Heart right ventricle (tissue), 16 donors: ENCODE measurements at regions not wholly inside any gene's neighbourhood (a gene's known extent, or its start where the extent isn't known, plus 50 kb on each side); places are given as distances from the start of the nearest gene placed in this dataset.

Experiments used
- ATAC-seq, 8 donors: fragments of 200-7000 bp; cut with Tn5 transposase; one replicate each; pipeline ENCODE4 v1.9.1; 2020; ENCODE audit warnings: mild to moderate bottlenecking in 8 of 8, moderate library complexity in 8 of 8, moderate number of reproducible peaks in 1 of 8
- DNase-seq, 2 donors: peaks; one replicate each; pipeline ENCODE4 v3.0.0-alpha.2; 2020
- H3K27ac ChIP-seq, 10 donors: fragments of 200-600 bp; sonication (generic) in 2 of 10; one replicate each; pipeline versions ENCODE4 v1.5.0 to v1.8.0; 2020 to 2022; ENCODE audit warnings: mild to moderate bottlenecking in 3 of 10
- H3K27me3 ChIP-seq, 7 donors: fragments of 200-600 bp; one replicate each; pipeline ENCODE4 v1.8.0; 2021 to 2022; ENCODE audit warnings: mild to moderate bottlenecking in 2 of 7
- H3K36me3 ChIP-seq, 9 donors: fragments of 200-600 bp; sonication (generic) in 1 of 9; one replicate each; pipeline versions ENCODE4 v1.5.0 to v1.8.0; 2020 to 2022; ENCODE audit warnings: mild to moderate bottlenecking in 2 of 9
- H3K4me1 ChIP-seq, 9 donors: fragments of 200-600 bp; sonication (generic) in 1 of 9; one replicate each; pipeline versions ENCODE4 v1.5.0 to v1.8.0; 2020 to 2022; ENCODE audit warnings: mild to moderate bottlenecking in 4 of 9
- H3K4me3 ChIP-seq, 10 donors: fragments of 200-600 bp; sonication (generic) in 2 of 10; one replicate each; pipeline versions ENCODE4 v1.5.0 to v1.8.0; 2020 to 2022; ENCODE audit warnings: mild to moderate bottlenecking in 7 of 10, moderate library complexity in 2 of 10
- H3K9me3 ChIP-seq, 11 donors: fragments of 200-600 bp in 10 of 11; sonication (generic) in 2 of 11; one replicate each; pipeline versions ENCODE4 v1.5.0 to v1.8.0; 2013 to 2022; ENCODE audit warnings: mild to moderate bottlenecking in 2 of 11, control low read depth in 1 of 11, moderate library complexity in 1 of 11
- CTCF ChIP-seq, 9 donors: fragments of 200-600 bp; sonication (generic) in 2 of 9; IDR thresholded peaks; one replicate each; pipeline versions ENCODE4 v1.5.0 to v1.8.0; 2021 to 2022; ENCODE audit warnings: antibody characterized with exemption in 9 of 9, mild to moderate bottlenecking in 5 of 9, moderate library complexity in 1 of 9
- WGBS, 2 donors: extraction: QIAGEN DNeasy Blood & Tissue Kit; methylation state at CpG; one replicate each; pipeline ENCODE4 v1.1.7; 2013; ENCODE audit warnings: inconsistent platforms in 1 of 2; 5-methylcytosine and 5-hydroxymethylcytosine counted together
- intact Hi-C, 10 donors: fragments of 100-400 bp; cut with DNase I; formaldehyde crosslinking; loops; one replicate each; pipeline versions ENCODE4 v1.11.1 to v1.14.2; 2022
- donor health status: Arrhythmogenic right ventricular cardiomyopathy.
- donor health status: ischemic (EF 13 %, LVEDD 7.1; RV severe dilation, severe dysfunction).
- donor health status: healthy with polysubstance abuse.
- donor health status: DM: no; HTN: yes; CAD: no.
- donor health status: DM: no; HTN: no; CAD: no.
- donor health status: ischemic (EF 25% LVEDD 6.9; RV normal size, moderate dysfunction).
- donor health status: ischemic (EF 25% LVEDD 5.7; RV mildly dilated, moderate dysfunction).
- donor health status: healthy.
- donor health status: DM: yes; HTN: yes; CAD: no.
- donor health status: Ischemic cardiomyopathy.
- donor health status: ischemic (EF 35%, LVEDD 5.7; RV mildly dilated, moderate dysfunction).
- donor health status: nonischemic (EF 11% LVEDD 7.7; RV severe dilation, severe dysfunction).
- donor health status: DM: yes; HTN: yes; CAD: no.
- donor health status: PGD.
- donor health status: ischemic (EF 29% LVEDD 5.4; RV normal size, mild dysfunction).
- donor health status: nonischemic (EF 23%, LVEDD 6.1; RV moderate dilation, normal function).

GRCh38 chr2:180268006-180268405 lies 260.9 kb upstream of the CWC22 start:
- TF ChIP-seq CTCF (IDR thresholded peaks at IDR 0.05): no peak
- WGBS, 2 donors: 79 to 81% methylated on average over 3 of the region's 3 CpGs
- no peak overlapping the region for H3K27ac ChIP-seq
- H3K4me3 ChIP-seq: no peak overlapping the region
- DNase-seq (no peak), ATAC-seq (no peak)
- no peaks in the 10 kb centered on the region for H3K36me3 ChIP-seq
- no peaks in the 10 kb centered on the region for H3K4me1 ChIP-seq
- H3K9me3 ChIP-seq: peaks cover 0 to 42% (median 14%) of the 10 kb centered on the region in 11 donors
- intact Hi-C loops: no loop called here
- no peaks in the 10 kb centered on the region for H3K27me3 ChIP-seq

GRCh38 chr2:180261976-180262375 lies 254.9 kb upstream of the CWC22 start:
- Histone ChIP-seq H3K27ac (no peak overlapping the region), H3K4me3 (no peak overlapping the region), H3K4me1 (no peaks in the 10 kb centered on the region), H3K36me3 (no peaks in the 10 kb centered on the region), H3K9me3 (no peaks in the 10 kb centered on the region), H3K27me3 (no peaks in the 10 kb centered on the region)
- DNase-seq (no peak), ATAC-seq (no peak)
- 77 to 83% methylated on average over 1 of the region's 1 CpG for WGBS, 2 donors
- intact Hi-C loops: no loop called here
- no peak for TF ChIP-seq CTCF (IDR thresholded peaks at IDR 0.05)

GRCh38 chr2:180258579-180258978 lies 251.5 kb upstream of the CWC22 start:
- DNase-seq (no peak), ATAC-seq (no peak)
- intact Hi-C loops: no loop called here
- no peak for TF ChIP-seq CTCF (IDR thresholded peaks at IDR 0.05)
- Histone ChIP-seq H3K36me3 (no peaks in the 10 kb centered on the region), H3K4me1 (no peaks in the 10 kb centered on the region), H3K9me3 (no peaks in the 10 kb centered on the region), H3K4me3 (no peak overlapping the region), H3K27ac (no peak overlapping the region), H3K27me3 (no peaks in the 10 kb centered on the region)
- WGBS, 2 donors: 69 to 79% methylated on average over 1 of the region's 1 CpG

GRCh38 chr2:180258041-180258537 lies 251.0 kb upstream of the CWC22 start:
- ATAC-seq (no peak), DNase-seq (no peak)
- H3K4me3 ChIP-seq: no peak overlapping the region
- H3K9me3 ChIP-seq: no peaks in the 10 kb centered on the region
- no peak overlapping the region for H3K27ac ChIP-seq
- no peaks in the 10 kb centered on the region for H3K4me1 ChIP-seq
- TF ChIP-seq CTCF (IDR thresholded peaks at IDR 0.05): no peak
- H3K36me3 ChIP-seq: no peaks in the 10 kb centered on the region
- no peaks in the 10 kb centered on the region for H3K27me3 ChIP-seq
- intact Hi-C loops: no loop called here

- no peak for TF ChIP-seq CTCF (IDR thresholded peaks at IDR 0.05)
- Histone ChIP-seq H3K27me3 (no peaks in the 10 kb centered on the region), H3K9me3 (no peaks in the 10 kb centered on the region), H3K4me1 (no peaks in the 10 kb centered on the region), H3K36me3 (no peaks in the 10 kb centered on the region), H3K27ac (no peak overlapping the region), H3K4me3 (no peak overlapping the region)
- no peak for ATAC-seq
- DNase-seq: no peak
- 79 to 81% methylated on average over 5 of the region's 5 CpGs for WGBS, 2 donors
- intact Hi-C loops: no loop called here
Observed at GRCh38 chr2:180257247-180257646, 250.2 kb upstream of the CWC22 start.
